K562 (cell line): ENCODE measurements at regions not wholly inside any gene's neighbourhood (a gene's known extent, or its start where the extent isn't known, plus 50 kb on each side); places are given as distances from the start of the nearest gene placed in this dataset.

Experiments
- ATAC-seq: fragments of 200-7000 bp; cut with Tn5 transposase; 3 replicates; pipeline ENCODE4 v1.9.1; 2020; ENCODE audit warnings: moderate library complexity
- BruUV-seq: library from RNA; stranded (reverse); fragments of 400-500 nt; replicated peaks from 2 replicates; lab custom pipeline; 2021; lab: Mats Ljungman, UMichigan
- CTCF ChIA-PET: fragments of 300-600 bp; formaldehyde crosslinking; extraction: SDS; loops from one replicate; lab custom pipeline; 2021; ENCODE audit warnings: low intra/inter-chr PET ratio; lab: Yijun Ruan, JAX
- POLR2A ChIA-PET: fragments of 300-600, 350-650 bp; sonication (Branson Sonifier 250); formaldehyde crosslinking; extraction: SDS; loops from one replicate; lab custom pipeline; 2021; ENCODE audit warnings: antibody characterized with exemption, inconsistent platforms; lab: Yijun Ruan, JAX
- DNase-seq, 4 experiments: peaks; one replicate each; pipeline versions ENCODE4 v3.0.0 to v3.0.0-alpha.2; 2011 to 2018; ENCODE audit warnings: low spot score in 3 of 4, mixed read lengths in 3 of 4; ENCODE audit errors: extremely low read depth in 1 of 4
- FAIRE-seq: peaks from 2 replicates; lab custom pipeline; 2011; peaks lifted over from hg19 to GRCh38; lab: Jason Lieb, UNC
- H2AFZ ChIP-seq: 2 replicates; pipeline ENCODE4 v1.6.0; 2011; ENCODE audit warnings: low read depth, low read length, control low read depth, inconsistent platforms
- H3K27ac ChIP-seq: fragments of 200-600 bp; 3 replicates; pipeline ENCODE4 v1.8.0; 2011; ENCODE audit warnings: low read depth, mild to moderate bottlenecking, control low read depth, inconsistent platforms, low read length, moderate library complexity, mixed read lengths; ENCODE audit errors: extremely low read depth
- H3K27me3 ChIP-seq, 2 experiments: fragments of 300-600 bp in 1 of 2; 2 replicates in 1 of 2; 3 replicates in 1 of 2; pipeline versions ENCODE4 v1.6.0 to v1.8.0; 2011; ENCODE audit warnings: inconsistent platforms in 2 of 2, low read length in 2 of 2, mild to moderate bottlenecking in 1 of 2, mixed read lengths in 1 of 2, moderate library complexity in 1 of 2; ENCODE audit not compliant: control insufficient read depth in 2 of 2, insufficient read depth in 2 of 2
- H3K36me3 ChIP-seq: fragments of 300-600 bp; 3 replicates; pipeline ENCODE4 v1.8.0; 2011; ENCODE audit warnings: mild to moderate bottlenecking, low read length, inconsistent platforms; ENCODE audit not compliant: control insufficient read depth, insufficient read depth
- H3K4me1 ChIP-seq, 2 experiments: fragments of 200-600 bp in 1 of 2; replicated peaks in 1 of 2; 2 replicates in 1 of 2; 3 replicates in 1 of 2; pipeline versions ENCODE4 v1.5.1 to v1.8.0; 2011; ENCODE audit warnings: inconsistent platforms in 2 of 2, low read length in 2 of 2, mild to moderate bottlenecking in 1 of 2, mixed read lengths in 1 of 2, moderate library complexity in 1 of 2; ENCODE audit not compliant: control insufficient read depth in 2 of 2, insufficient read depth in 2 of 2
- H3K4me2 ChIP-seq: 2 replicates; pipeline ENCODE4 v1.6.1; 2011; ENCODE audit warnings: low read length, control low read depth, inconsistent platforms, mixed read lengths; ENCODE audit not compliant: insufficient read depth
- H3K4me3 ChIP-seq: fragments of 200-600 bp; sonication (generic), shearing (Covaris generic); 2 replicates; pipeline ENCODE4 v1.5.1; 2016; ENCODE audit warnings: control low read depth, inconsistent platforms
- H3K79me2 ChIP-seq: fragments of 200-600 bp; 3 replicates; pipeline ENCODE4 v1.8.0; 2011; ENCODE audit warnings: low read length, inconsistent platforms; ENCODE audit not compliant: control insufficient read depth, insufficient read depth
- H3K9ac ChIP-seq, 2 experiments: 2 replicates each; pipeline versions ENCODE4 v1.6.0 to v1.6.1; 2011; ENCODE audit warnings: low read depth in 2 of 2, low read length in 2 of 2, control low read depth in 1 of 2, inconsistent platforms in 1 of 2, mild to moderate bottlenecking in 1 of 2, mixed read lengths in 1 of 2; ENCODE audit not compliant: insufficient read depth in 1 of 2
- H3K9me1 ChIP-seq: one replicate; pipeline ENCODE4 v1.6.0; 2011; ENCODE audit warnings: inconsistent platforms, mild to moderate bottlenecking, low read length, moderate library complexity; ENCODE audit not compliant: control insufficient read depth, insufficient read depth
- H3K9me3 ChIP-seq: replicated peaks from 2 replicates; pipeline ENCODE4 v1.5.1; 2011; ENCODE audit warnings: low read depth, low read length, inconsistent platforms; ENCODE audit not compliant: control insufficient read depth, insufficient read depth
- H4K20me1 ChIP-seq: replicated peaks from 2 replicates; pipeline ENCODE4 v1.6.1; 2011; ENCODE audit warnings: low read length, inconsistent platforms, mixed read lengths; ENCODE audit not compliant: control insufficient read depth, insufficient read depth
- CREB3L1 ChIP-seq: fragments of 450-650 bp; IDR thresholded peaks from 2 replicates; pipeline ENCODE4 v1.6.1; 2014; ENCODE audit warnings: low read depth, mild to moderate bottlenecking, moderate library complexity, borderline replicate concordance
- ELK1 ChIP-seq: sonication (generic); formaldehyde crosslinking; IDR thresholded peaks from 2 replicates; pipeline ENCODE4 v1.8.1; 2022; ENCODE audit warnings: missing genetic modification reagents
- HMGN3 ChIP-seq: IDR thresholded peaks from 2 replicates; pipeline ENCODE4 v1.6.1; 2011; ENCODE audit warnings: borderline replicate concordance, low read depth, mild to moderate bottlenecking, mixed read lengths, low read length; ENCODE audit not compliant: insufficient read length; ENCODE audit errors: extremely low read depth
- KDM4B ChIP-seq, 2 experiments: fragments of 450-650 bp in 1 of 2; sonication (generic) in 1 of 2; IDR thresholded peaks; 2 replicates each; pipeline ENCODE4 v1.6.1; 2016 to 2017; ENCODE audit warnings: borderline replicate concordance in 2 of 2, antibody characterized with exemption in 1 of 2, low read depth in 1 of 2, mild to moderate bottlenecking in 1 of 2
- PTTG1 ChIP-seq: fragments of 450-650 bp; IDR thresholded peaks from 2 replicates; pipeline ENCODE4 v1.6.1; 2016; ENCODE audit warnings: low read depth, mild to moderate bottlenecking, missing genetic modification characterization, missing compliant biosample characterization
- SMAD3 ChIP-seq: fragments of 450-650 bp; formaldehyde crosslinking; conservative IDR thresholded peaks from 2 replicates; pipeline ENCODE4 v1.4.0; 2020; ENCODE audit warnings: mild to moderate bottlenecking
- SMARCB1 ChIP-seq: IDR thresholded peaks from 2 replicates; pipeline ENCODE4 v1.6.1; 2011; ENCODE audit warnings: improper control_type of control experiment, low read depth; ENCODE audit not compliant: insufficient read length
- TAF1 ChIP-seq: IDR thresholded peaks from 2 replicates; pipeline ENCODE4 v1.6.1; 2011; ENCODE audit warnings: mild to moderate bottlenecking, low read length, moderate library complexity; ENCODE audit not compliant: insufficient read depth, control insufficient read depth, severe bottlenecking; ENCODE audit errors: extremely low read depth
- ZFP30 ChIP-seq: fragments of 250-450 bp; sonication (Bioruptor Pico); IDR thresholded peaks from 2 replicates; pipeline ENCODE4 v1.8.0; 2022; ENCODE audit warnings: moderate library complexity, mild to moderate bottlenecking, inconsistent platforms, borderline replicate concordance
- ZNF140 ChIP-seq: fragments of 250-450 bp; sonication (Bioruptor Pico); IDR thresholded peaks from 2 replicates; pipeline ENCODE4 v1.8.0; 2021; ENCODE audit warnings: moderate library complexity, mild to moderate bottlenecking, inconsistent platforms
- ZNF23 ChIP-seq: fragments of 250-450 bp; sonication (Bioruptor Pico); IDR thresholded peaks from 2 replicates; pipeline ENCODE4 v1.4.0; 2020; ENCODE audit warnings: mild to moderate bottlenecking
- ZNF232 ChIP-seq: sonication (generic); formaldehyde crosslinking; IDR thresholded peaks from 2 replicates; pipeline ENCODE4 v1.8.0; 2022; ENCODE audit warnings: mild to moderate bottlenecking, missing genetic modification reagents
- WGBS: fragments of 100-300 bp; shearing (Covaris generic); methylation state at CpG from one replicate; pipeline ENCODE4 v1.1.6; 2016; ENCODE audit warnings: low coverage, mixed read lengths; ENCODE audit not compliant: insufficient coverage; ENCODE audit errors: missing lambda C conversion rate; 5-methylcytosine and 5-hydroxymethylcytosine counted together
- in situ Hi-C: fragments of 300-500 bp; cut with MboI; formaldehyde crosslinking; loops from 4 replicates; pipeline ENCODE4 v1.15.0; 2018; ENCODE audit warnings: inconsistent platforms, mixed read lengths
- intact Hi-C: fragments of 100-400 bp; cut with micrococcal nuclease; formaldehyde crosslinking; loops from 2 replicates; pipeline ENCODE4 v1.14.2; 2022

GRCh38 chr18:67337696-67338095 is 178.8 kb downstream of the DSEL start (continued):
- TF ChIP-seq PTTG1 (tag) (no peak), HMGN3 (no peak), SMARCB1 (no peak)

GRCh38 chr18:67331857-67332256 is 184.7 kb downstream of the DSEL start:
- Histone ChIP-seq H3K79me2 (no peaks in the 10 kb centered on the region), H3K36me3 (no peaks in the 10 kb centered on the region), H3K27ac (no peak overlapping the region), H3K9me3 (no peaks in the 10 kb centered on the region), H4K20me1 (no peaks in the 10 kb centered on the region), H3K4me3 (no peak overlapping the region), H3K9me1 (no peaks in the 10 kb centered on the region), H3K9ac (no peak overlapping the region), H3K27me3 (no peaks in the 10 kb centered on the region), H3K4me1 (no peaks in the 10 kb centered on the region), H3K4me2 (no peak overlapping the region), H2AFZ (no peak overlapping the region)
- WGBS = 0% methylated on average over 1 of the region's 1 CpG
- BruUV-seq = no TSS peak
- ATAC-seq = no peak
- no peak for FAIRE-seq
- POLR2A ChIA-PET = no interaction called here
- no peak for TF ChIP-seq ZNF23 (CRISPR knock-in tag)
- no peak for TF ChIP-seq SMAD3
- TF ChIP-seq ZNF232 (CRISPR knock-in tag) = no peak
- DNase-seq = no peak
- CTCF ChIA-PET = no interaction called here
- intact Hi-C loops = no loop called here
- in situ Hi-C loops = no loop called here

- 0% methylated on average over 1 of the region's 2 CpGs for WGBS
- no peaks in the 10 kb centered on the region for H3K4me1 ChIP-seq
- H3K27me3 ChIP-seq = no peaks in the 10 kb centered on the region
- H3K36me3 ChIP-seq = no peaks in the 10 kb centered on the region
- no peaks in the 10 kb centered on the region for H3K9me1 ChIP-seq
- no peaks in the 10 kb centered on the region for H3K79me2 ChIP-seq
- H3K4me2 ChIP-seq = no peak overlapping the region
- H4K20me1 ChIP-seq = no peaks in the 10 kb centered on the region
- no peak for DNase-seq
- H3K9ac ChIP-seq = no peak overlapping the region
- in situ Hi-C loops = no loop called here
- H3K4me3 ChIP-seq = no peak overlapping the region
- intact Hi-C loops = no loop called here
- no peak for ATAC-seq
- no peak for FAIRE-seq
- no peak overlapping the region for H3K27ac ChIP-seq
- no peak overlapping the region for H2AFZ ChIP-seq
- ChIA-PET CTCF (no interaction called here), POLR2A (no interaction called here)
- H3K9me3 ChIP-seq = no peaks in the 10 kb centered on the region
- no TSS peak for BruUV-seq
- TF ChIP-seq ZFP30 (CRISPR knock-in tag) = no peak
- no peak for TF ChIP-seq CREB3L1
- TF ChIP-seq TAF1 = no peak
- no peak for TF ChIP-seq KDM4B (IDR thresholded peaks at IDR 0.05; ENCODE audit: borderline replicate concordance in 2 of 2, low read depth in 1 of 2)
- TF ChIP-seq ZNF140 (CRISPR knock-in tag) = no peak
- TF ChIP-seq ELK1 (CRISPR knock-in tag) = no peak
- TF ChIP-seq SMAD3 = no peak
Measured at GRCh38 chr18:67319109-67319508, 197.4 kb downstream of the DSEL start.
